Uterus (tissue), 2 donors: ENCODE measurements at regions not wholly inside any gene's neighbourhood (a gene's known extent, or its start where the extent isn't known, plus 50 kb on each side); places are given as distances from the start of the nearest gene placed in this dataset.

Experiments used
- CTCF ChIP-seq, 4 experiments: fragments of 200-600 bp in 2 of 4; fragments of 450-650 bp in 2 of 4; sonication (generic) in 2 of 4; IDR thresholded peaks; one replicate each; pipeline ENCODE4 v1.5.1; 2016 to 2019; ENCODE audit warnings: antibody characterized with exemption in 4 of 4, mild to moderate bottlenecking in 2 of 4, moderate library complexity in 1 of 4
- POLR2A ChIP-seq, 2 donors: fragments of 450-650 bp; IDR thresholded peaks; one replicate each; pipeline ENCODE4 v1.6.1; 2016; ENCODE audit warnings: antibody characterized with exemption in 2 of 2, mild to moderate bottlenecking in 1 of 2, moderate library complexity in 1 of 2

- TF ChIP-seq CTCF (IDR thresholded peaks at IDR 0.05) (no peak), POLR2A (IDR thresholded peaks at IDR 0.05) (no peak)
Observed at GRCh38 chr19:31610018-31610417, 260.8 kb upstream of the TSHZ3 start.
